CD4-positive, alpha-beta T cell treated with Interleukin-15 for 4 hours (primary cell): ENCODE measurements at regions not wholly inside any gene's neighbourhood (a gene's known extent, or its start where the extent isn't known, plus 50 kb on each side); places are given as distances from the start of the nearest gene placed in this dataset.
"Not testable (repeated sequence)": the region's sequence is repeated elsewhere in the genome, so short reads cannot be mapped to it uniquely, and the experiment has no call there.

Experiments used
- DNase-seq: peaks from one replicate; pipeline ENCODE4 v3.0.0-alpha.2; 2020; ENCODE audit warnings: low spot score

- no peak for DNase-seq
These were observed 153.6 kb downstream of the MAGEB17 start for GRCh38 chrX:16320765-16321355.

- DNase-seq, result no peak
These were observed 166.2 kb downstream of the MAGEB17 start for GRCh38 chrX:16333453-16333852.

- DNase-seq, result no peak
These were observed 167.9 kb downstream of the MAGEB17 start for GRCh38 chrX:16335181-16335580.

- DNase-seq, result no peak
These were observed 180.8 kb downstream of the MAGEB17 start for GRCh38 chrX:16347968-16348670.

GRCh38 chrX:16357902-16358301, 190.6 kb downstream of the MAGEB17 start:
- no peak for DNase-seq

GRCh38 chrX:16360056-16360455, 192.8 kb downstream of the MAGEB17 start:
- DNase-seq, result not testable (repeated sequence)

- no peak for DNase-seq
These were observed 201.4 kb downstream of the MAGEB17 start for GRCh38 chrX:16368696-16369095.

GRCh38 chrX:16376056-16376455, 208.8 kb downstream of the MAGEB17 start:
- DNase-seq, result no peak

- DNase-seq, result no peak
These were observed 218.8 kb downstream of the MAGEB17 start for GRCh38 chrX:16386126-16386525.

- no peak for DNase-seq
These were observed 225.3 kb downstream of the MAGEB17 start for GRCh38 chrX:16392597-16392996.

- DNase-seq, result no peak
These were observed 227.0 kb downstream of the MAGEB17 start for GRCh38 chrX:16394290-16394689.

- no peak for DNase-seq
These were observed 236.5 kb downstream of the MAGEB17 start for GRCh38 chrX:16403808-16404207.

GRCh38 chrX:16416588-16416987, 233.4 kb upstream of the S100G start:
- no peak for DNase-seq

GRCh38 chrX:16418650-16419049, 231.3 kb upstream of the S100G start:
- no peak for DNase-seq

- DNase-seq, result no peak
These were observed 222.3 kb upstream of the S100G start for GRCh38 chrX:16427668-16428067.

- no peak for DNase-seq
These were observed 220.6 kb upstream of the S100G start for GRCh38 chrX:16429406-16429805.

GRCh38 chrX:16431266-16431665, 218.7 kb upstream of the S100G start:
- DNase-seq, result no peak

- DNase-seq, result no peak
These were observed 216.9 kb upstream of the S100G start for GRCh38 chrX:16433021-16433420.

- no peak for DNase-seq
These were observed 214.5 kb upstream of the S100G start for GRCh38 chrX:16435399-16435986.

GRCh38 chrX:16436348-16437188, 213.4 kb upstream of the S100G start:
- DNase-seq, result peak; percentile 50

- DNase-seq, result no peak
These were observed 209.5 kb upstream of the S100G start for GRCh38 chrX:16440446-16440845.

GRCh38 chrX:16444353-16444752, 205.6 kb upstream of the S100G start:
- no peak for DNase-seq
